Right lobe of liver (tissue), 4 donors: ENCODE measurements at regions not wholly inside any gene's neighbourhood (a gene's known extent, or its start where the extent isn't known, plus 50 kb on each side); places are given as distances from the start of the nearest gene placed in this dataset.

Source experiments
- CTCF ChIP-seq, 4 donors: fragments of 200-600 bp in 3 of 4; fragments of 450-650 bp in 1 of 4; IDR thresholded peaks; one replicate each; pipeline versions ENCODE4 v1.5.1 to v1.8.0; 2016 to 2022; ENCODE audit warnings: antibody characterized with exemption in 4 of 4, mild to moderate bottlenecking in 2 of 4
- POLR2A ChIP-seq: fragments of 450-650 bp; IDR thresholded peaks from one replicate; pipeline ENCODE4 v1.6.1; 2017; ENCODE audit warnings: antibody characterized with exemption, mild to moderate bottlenecking
- donor health status: DM: no; HTN: no; CAD: no.
- donor health status: DM: no; HTN: no; CAD: no.
- donor health status: DM: no; HTN: yes; CAD: no.

GRCh38 chr2:183964565-183964964 is 633.8 kb upstream of the ZNF804A start:
- TF ChIP-seq CTCF (IDR thresholded peaks at IDR 0.05) (no peak), POLR2A (no peak)
